ENCODE measurements at regions not wholly inside any gene's neighbourhood (a gene's known extent, or its start where the extent isn't known, plus 50 kb on each side); places are given as distances from the start of the nearest gene placed in this dataset.

DNA sequence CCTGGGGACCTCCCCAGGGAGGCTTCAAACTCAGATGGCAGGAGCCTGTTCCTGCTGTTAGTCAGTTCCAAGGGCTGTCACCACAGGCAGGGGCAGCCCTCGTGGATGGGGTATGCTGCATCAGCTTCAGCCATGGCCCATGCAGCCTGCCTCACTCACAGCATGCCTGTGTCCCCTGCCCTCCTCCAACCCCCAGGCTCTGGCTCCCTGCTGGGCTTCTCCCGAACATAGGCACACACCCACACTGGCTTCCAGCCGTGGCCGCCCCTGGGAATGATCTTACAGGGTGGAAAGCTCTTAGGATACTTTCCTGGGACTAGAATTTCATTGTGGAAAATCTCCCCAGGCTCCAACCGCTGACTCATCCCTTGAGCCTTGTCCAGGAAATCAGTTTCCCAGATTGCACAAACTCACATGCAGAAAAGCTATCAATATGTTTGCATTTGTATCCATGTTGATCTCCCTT lies 163.8 kb downstream of the SEC61B start:
- Histone ChIP-seq H3K4me2 (ENCODE audit: insufficient read depth, insufficient read length, low read length) (no peak overlapping the region), H3K79me2 (ENCODE audit: insufficient read depth, low read length) (no peaks in the 10 kb centered on the region), H3K9ac (ENCODE audit: extremely low read depth, insufficient read length, low read length) (no peak overlapping the region), H3K56ac (ENCODE audit: insufficient read length, low read depth, low read length) (no peak overlapping the region), H4K20me1 (ENCODE audit: control insufficient read depth, insufficient read depth, insufficient read length) (no peaks in the 10 kb centered on the region), H3K23me2 (ENCODE audit: insufficient read length, low read depth, low read length, poor library complexity, severe bottlenecking) (no peaks in the 10 kb centered on the region), H4K5ac (ENCODE audit: insufficient read length, low read depth, low read length) (no peak overlapping the region), H3T11ph (ENCODE audit: low read length) (no peak overlapping the region), H3K23ac (ENCODE audit: insufficient read length, low read depth, low read length) (no peak overlapping the region), H3K79me1 (ENCODE audit: insufficient read depth, low read depth, low read length, poor library complexity, severe bottlenecking) (no peaks in the 10 kb centered on the region), H2BK12ac (ENCODE audit: insufficient read length, low read depth, low read length) (no peak overlapping the region), H4K91ac (ENCODE audit: insufficient read length, low read depth, low read length) (no peak overlapping the region), H3K27ac (ENCODE audit: insufficient read length, low read depth, low read length) (no peak overlapping the region), H2BK5ac (ENCODE audit: insufficient read length, low read length) (no peak overlapping the region), H2BK20ac (ENCODE audit: low read depth, low read length, poor library complexity, severe bottlenecking) (no peak overlapping the region), H2BK15ac (ENCODE audit: low read depth, low read length) (no peak overlapping the region), H3K9me3 (ENCODE audit: control insufficient read depth, low read depth, low read length) (no peaks in the 10 kb centered on the region), H2BK120ac (ENCODE audit: low read depth, low read length, poor library complexity, severe bottlenecking) (no peak overlapping the region), H2AFZ (ENCODE audit: low read length) (no peak overlapping the region), H3K27me3 (ENCODE audit: insufficient read depth, low read length) (no peaks in the 10 kb centered on the region), H2AK5ac (ENCODE audit: insufficient read length, low read length) (no peak overlapping the region), H3K4me1 (ENCODE audit: insufficient read depth, low read length) (no peaks in the 10 kb centered on the region; the same call in 1 of the 2 replicates), H3K4ac (ENCODE audit: low read depth, low read length) (no peak overlapping the region), H3K18ac (ENCODE audit: insufficient read length, low read depth, low read length) (no peak overlapping the region), H3K14ac (ENCODE audit: insufficient read depth, low read length) (no peak overlapping the region), H4K8ac (replicated peaks; ENCODE audit: insufficient read length, low read depth, low read length) (no peak overlapping the region)
- H3K36me3 Mint-ChIP-seq (ENCODE audit: insufficient read depth in 1 of 3, low read depth in 3 of 3): no peaks in the 10 kb centered on the region
- WGBS (ENCODE audit: extremely low coverage, insufficient read length, low lambda C conversion rate): no CpG with 5 or more reads among the region's 5 CpGs
- no peak for DNase-seq
- no peaks in the 10 kb centered on the region; a peak in 1 of 5 replicates for H3K9me3 Mint-ChIP-seq
- H3K4me1 Mint-ChIP-seq: peaks cover 3 to 5% of the 10 kb centered on the region in 2 experiments; a peak in 2 of 4 replicates
- H3K4me3 Mint-ChIP-seq: no peak overlapping the region
- H3K27ac Mint-ChIP-seq: 0 out of 7 replicates have a peak overlapping the region, but pooled peaks of 1 of the 3 experiments have one; percentile 12
- H3K27me3 Mint-ChIP-seq (ENCODE audit: low read depth): no peaks in the 10 kb centered on the region
- TF ChIP-seq, protein P1, sequence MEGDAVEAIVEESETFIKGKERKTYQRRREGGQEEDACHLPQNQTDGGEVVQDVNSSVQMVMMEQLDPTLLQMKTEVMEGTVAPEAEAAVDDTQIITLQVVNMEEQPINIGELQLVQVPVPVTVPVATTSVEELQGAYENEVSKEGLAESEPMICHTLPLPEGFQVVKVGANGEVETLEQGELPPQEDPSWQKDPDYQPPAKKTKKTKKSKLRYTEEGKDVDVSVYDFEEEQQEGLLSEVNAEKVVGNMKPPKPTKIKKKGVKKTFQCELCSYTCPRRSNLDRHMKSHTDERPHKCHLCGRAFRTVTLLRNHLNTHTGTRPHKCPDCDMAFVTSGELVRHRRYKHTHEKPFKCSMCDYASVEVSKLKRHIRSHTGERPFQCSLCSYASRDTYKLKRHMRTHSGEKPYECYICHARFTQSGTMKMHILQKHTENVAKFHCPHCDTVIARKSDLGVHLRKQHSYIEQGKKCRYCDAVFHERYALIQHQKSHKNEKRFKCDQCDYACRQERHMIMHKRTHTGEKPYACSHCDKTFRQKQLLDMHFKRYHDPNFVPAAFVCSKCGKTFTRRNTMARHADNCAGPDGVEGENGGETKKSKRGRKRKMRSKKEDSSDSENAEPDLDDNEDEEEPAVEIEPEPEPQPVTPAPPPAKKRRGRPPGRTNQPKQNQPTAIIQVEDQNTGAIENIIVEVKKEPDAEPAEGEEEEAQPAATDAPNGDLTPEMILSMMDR (conservative IDR thresholded peaks at IDR 0.05): no peak
